GM21737 (cell line): ENCODE measurements at regions not wholly inside any gene's neighbourhood (a gene's known extent, or its start where the extent isn't known, plus 50 kb on each side); places are given as distances from the start of the nearest gene placed in this dataset.

Experiments
- ATAC-seq: cut with Tn5 transposase; IDR thresholded peaks from one replicate; pipeline ENCODE4 v1.9.1; 2021; ENCODE audit warnings: mild to moderate bottlenecking, moderate library complexity; ENCODE audit not compliant: unreplicated experiment

GRCh38 chr6:81484251-81484650, 268.2 kb downstream of the TENT5A start:
- ATAC-seq = no peak

GRCh38 chr6:81480139-81480538, 272.3 kb downstream of the TENT5A start:
- ATAC-seq = no peak

GRCh38 chr6:81476881-81477280, 275.6 kb downstream of the TENT5A start:
- no peak for ATAC-seq

GRCh38 chr6:81475646-81476045, 276.8 kb downstream of the TENT5A start:
- ATAC-seq = no peak

- ATAC-seq = no peak
Observed at GRCh38 chr6:81465859-81466258, 286.6 kb downstream of the TENT5A start.

- no peak for ATAC-seq
Observed at GRCh38 chr6:81456416-81456815, 296.1 kb downstream of the TENT5A start.

- ATAC-seq = no peak
Observed at GRCh38 chr6:81455641-81456040, 296.8 kb downstream of the TENT5A start.

- peak; percentile 67 for ATAC-seq
Observed at GRCh38 chr6:81451787-81452186, 300.7 kb downstream of the TENT5A start.

GRCh38 chr6:81450180-81450579, 302.3 kb downstream of the TENT5A start:
- ATAC-seq = no peak

GRCh38 chr6:81446509-81446908, 306.0 kb downstream of the TENT5A start:
- no peak for ATAC-seq

GRCh38 chr6:81439417-81439816, 313.1 kb downstream of the TENT5A start:
- no peak for ATAC-seq

- ATAC-seq = no peak
Observed at GRCh38 chr6:81436990-81437389, 315.5 kb downstream of the TENT5A start.

- no peak for ATAC-seq
Observed at GRCh38 chr6:81413306-81413705, 339.2 kb downstream of the TENT5A start.

GRCh38 chr6:81401970-81402690, 350.4 kb downstream of the TENT5A start:
- ATAC-seq = no peak

GRCh38 chr6:81396916-81397315, 355.6 kb downstream of the TENT5A start:
- ATAC-seq = no peak

- ATAC-seq = no peak
Observed at GRCh38 chr6:81387163-81387562, 365.3 kb downstream of the TENT5A start.

GRCh38 chr6:81384921-81385320, 367.6 kb downstream of the TENT5A start:
- ATAC-seq = no peak

- no peak for ATAC-seq
Observed at GRCh38 chr6:81383472-81383871, 369.0 kb downstream of the TENT5A start.

GRCh38 chr6:81382852-81383251, 369.6 kb downstream of the TENT5A start:
- no peak for ATAC-seq

GRCh38 chr6:81381382-81381916, 371.0 kb downstream of the TENT5A start:
- no peak for ATAC-seq

- no peak for ATAC-seq
Observed at GRCh38 chr6:81380718-81381338, 371.7 kb downstream of the TENT5A start.

- ATAC-seq = no peak
Observed at GRCh38 chr6:81376745-81377144, 375.7 kb downstream of the TENT5A start.
